Testis (tissue), 2 donors: ENCODE measurements at regions not wholly inside any gene's neighbourhood (a gene's known extent, or its start where the extent isn't known, plus 50 kb on each side); places are given as distances from the start of the nearest gene placed in this dataset.

Source experiments
- DNase-seq: peaks from one replicate; pipeline ENCODE4 v3.0.0-alpha.2; 2019
- H3K27ac ChIP-seq, 2 donors: fragments of 200-600 bp; sonication (generic); one replicate each; pipeline ENCODE4 v1.5.1; 2019
- H3K27me3 ChIP-seq: fragments of 200-600 bp; sonication (generic); one replicate; pipeline ENCODE4 v1.5.1; 2019
- H3K36me3 ChIP-seq: fragments of 200-600 bp; sonication (generic); one replicate; pipeline ENCODE4 v1.5.1; 2017; ENCODE audit warnings: low read depth; ENCODE audit errors: missing control alignments
- H3K4me1 ChIP-seq: fragments of 200-600 bp; sonication (generic); one replicate; pipeline ENCODE4 v1.5.1; 2019
- H3K4me3 ChIP-seq, 2 donors: fragments of 200-600 bp; sonication (generic); one replicate each; pipeline ENCODE4 v1.5.1; 2017 to 2019
- H3K9me3 ChIP-seq: fragments of 200-600 bp; sonication (generic); one replicate; pipeline ENCODE4 v1.5.1; 2017
- POLR2A ChIP-seq: fragments of 450-650 bp; IDR thresholded peaks from one replicate; pipeline ENCODE4 v1.6.1; 2017; ENCODE audit warnings: antibody characterized with exemption, mild to moderate bottlenecking, moderate library complexity
- WGBS, 2 donors: methylation state at CpG; one replicate each; pipeline ENCODE4 v1.1.5; 2018; 5-methylcytosine and 5-hydroxymethylcytosine counted together
- intact Hi-C: fragments of 100-400 bp; cut with DNase I; formaldehyde crosslinking; loops from one replicate; pipeline ENCODE4 v1.15.1; 2023; ENCODE audit warnings: low total_unique reads
- TF ChIP-seq, protein P1 (sequence below), 3 experiments: fragments of 450-650 bp in 2 of 3; fragments of 200-600 bp in 1 of 3; sonication (generic) in 1 of 3; IDR thresholded peaks; one replicate each; pipeline ENCODE4 v1.5.1; 2016 to 2019; ENCODE audit warnings: antibody characterized with exemption in 3 of 3, mild to moderate bottlenecking in 2 of 3, moderate library complexity in 1 of 3

GRCh38 chr11:39011797-39012196 is 2413.8 kb upstream of the RAG2 start:
- TF ChIP-seq, protein P1, sequence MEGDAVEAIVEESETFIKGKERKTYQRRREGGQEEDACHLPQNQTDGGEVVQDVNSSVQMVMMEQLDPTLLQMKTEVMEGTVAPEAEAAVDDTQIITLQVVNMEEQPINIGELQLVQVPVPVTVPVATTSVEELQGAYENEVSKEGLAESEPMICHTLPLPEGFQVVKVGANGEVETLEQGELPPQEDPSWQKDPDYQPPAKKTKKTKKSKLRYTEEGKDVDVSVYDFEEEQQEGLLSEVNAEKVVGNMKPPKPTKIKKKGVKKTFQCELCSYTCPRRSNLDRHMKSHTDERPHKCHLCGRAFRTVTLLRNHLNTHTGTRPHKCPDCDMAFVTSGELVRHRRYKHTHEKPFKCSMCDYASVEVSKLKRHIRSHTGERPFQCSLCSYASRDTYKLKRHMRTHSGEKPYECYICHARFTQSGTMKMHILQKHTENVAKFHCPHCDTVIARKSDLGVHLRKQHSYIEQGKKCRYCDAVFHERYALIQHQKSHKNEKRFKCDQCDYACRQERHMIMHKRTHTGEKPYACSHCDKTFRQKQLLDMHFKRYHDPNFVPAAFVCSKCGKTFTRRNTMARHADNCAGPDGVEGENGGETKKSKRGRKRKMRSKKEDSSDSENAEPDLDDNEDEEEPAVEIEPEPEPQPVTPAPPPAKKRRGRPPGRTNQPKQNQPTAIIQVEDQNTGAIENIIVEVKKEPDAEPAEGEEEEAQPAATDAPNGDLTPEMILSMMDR (IDR thresholded peaks at IDR 0.05), result no peak
- TF ChIP-seq POLR2A, result no peak

DNA sequence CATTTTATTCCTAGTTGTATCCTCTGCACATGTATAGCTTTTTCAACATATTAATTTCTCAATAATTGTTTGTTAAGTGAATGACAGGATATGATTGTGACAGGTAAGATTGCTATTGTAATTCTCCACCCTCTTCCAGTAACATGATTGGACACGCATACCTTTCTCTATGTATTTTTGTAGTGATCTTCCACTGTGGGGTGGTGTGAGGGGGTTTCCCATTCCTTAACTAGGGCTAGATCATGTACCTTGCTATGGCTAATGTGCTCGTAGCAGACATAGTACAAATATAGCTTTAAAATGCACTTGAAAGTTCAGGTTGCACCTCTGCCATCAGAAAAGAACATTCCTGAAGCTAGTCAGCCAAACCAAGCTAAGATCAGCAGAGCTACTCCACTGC is 2392.8 kb upstream of the RAG2 start:
- DNase-seq, result no peak
- no peak overlapping the region for H3K4me3 ChIP-seq
- no peak for TF ChIP-seq POLR2A
- TF ChIP-seq, protein P1 (IDR thresholded peaks at IDR 0.05), result no peak
- WGBS, 2 donors, result 83 to 88% methylated on average over 2 of the region's 2 CpGs
- no peaks in the 10 kb centered on the region for H3K36me3 ChIP-seq
- no peaks in the 10 kb centered on the region for H3K4me1 ChIP-seq
- no peak overlapping the region for H3K27ac ChIP-seq
- intact Hi-C loops, result no loop called here
- no peaks in the 10 kb centered on the region for H3K9me3 ChIP-seq
- H3K27me3 ChIP-seq, result no peaks in the 10 kb centered on the region

More at GRCh38 chr11:39011797-39012196, 2413.8 kb upstream of the RAG2 start:
- intact Hi-C loops, result no loop called here
- Histone ChIP-seq H3K36me3 (no peaks in the 10 kb centered on the region), H3K4me3 (no peak overlapping the region), H3K27me3 (no peaks in the 10 kb centered on the region), H3K9me3 (no peaks in the 10 kb centered on the region), H3K27ac (no peak overlapping the region), H3K4me1 (no peaks in the 10 kb centered on the region)
- no peak for DNase-seq

GRCh38 chr11:38990139-38990538 is 2392.1 kb upstream of the RAG2 start:
- intact Hi-C loops, result no loop called here
- H3K9me3 ChIP-seq, result no peaks in the 10 kb centered on the region
- no peaks in the 10 kb centered on the region for H3K4me1 ChIP-seq
- H3K36me3 ChIP-seq, result no peaks in the 10 kb centered on the region
- TF ChIP-seq, protein P1 (IDR thresholded peaks at IDR 0.05), result no peak
- no peak for TF ChIP-seq POLR2A
- DNase-seq, result no peak
- no peaks in the 10 kb centered on the region for H3K27me3 ChIP-seq
- H3K4me3 ChIP-seq, result no peak overlapping the region
- H3K27ac ChIP-seq, result no peak overlapping the region
- 76% methylated on average over 5 of the region's 5 CpGs for WGBS, 2 donors

- H3K27me3 ChIP-seq, result no peaks in the 10 kb centered on the region
- TF ChIP-seq, protein P1 (IDR thresholded peaks at IDR 0.05), result no peak
- TF ChIP-seq POLR2A, result no peak
- no peaks in the 10 kb centered on the region for H3K4me1 ChIP-seq
- H3K36me3 ChIP-seq, result no peaks in the 10 kb centered on the region
- H3K4me3 ChIP-seq, result no peak overlapping the region
- no peaks in the 10 kb centered on the region for H3K9me3 ChIP-seq
- intact Hi-C loops, result no loop called here
- no peak for DNase-seq
- no peak overlapping the region for H3K27ac ChIP-seq
- WGBS, 2 donors, result 78 to 85% methylated on average over 4 of the region's 4 CpGs
These were observed 2390.9 kb upstream of the RAG2 start for GRCh38 chr11:38988908-38989307.

DNA sequence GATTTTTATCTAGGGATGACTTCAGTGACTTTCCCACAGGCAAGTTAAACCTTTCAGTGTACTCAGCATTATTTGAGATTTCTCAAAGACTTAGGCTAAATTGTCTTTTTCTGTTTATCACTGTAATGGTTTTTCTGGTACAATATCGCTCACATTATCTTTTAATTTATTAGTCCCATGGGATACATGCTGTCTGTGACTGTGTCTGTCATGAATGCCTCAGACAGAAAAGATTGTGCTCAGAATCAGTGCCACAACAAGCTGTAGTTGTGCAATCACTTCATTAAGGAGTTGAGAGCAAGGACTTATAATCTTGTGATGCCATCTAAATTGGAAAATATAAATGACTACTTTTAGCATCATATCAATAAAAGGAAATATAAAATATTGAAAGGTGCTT is 2374.2 kb upstream of the RAG2 start:
- TF ChIP-seq, protein P1 (IDR thresholded peaks at IDR 0.05), result no peak
- no peak for TF ChIP-seq POLR2A
- intact Hi-C loops, result no loop called here
- Histone ChIP-seq H3K4me3 (no peak overlapping the region), H3K36me3 (no peaks in the 10 kb centered on the region), H3K27me3 (no peaks in the 10 kb centered on the region), H3K9me3 (no peaks in the 10 kb centered on the region), H3K27ac (no peak overlapping the region), H3K4me1 (no peaks in the 10 kb centered on the region)
- no peak for DNase-seq
- 82 to 84% methylated on average over 1 of the region's 1 CpG for WGBS, 2 donors
